ENCODE measurements at regions not wholly inside any gene's neighbourhood (a gene's known extent, or its start where the extent isn't known, plus 50 kb on each side); places are given as distances from the start of the nearest gene placed in this dataset.

DNA sequence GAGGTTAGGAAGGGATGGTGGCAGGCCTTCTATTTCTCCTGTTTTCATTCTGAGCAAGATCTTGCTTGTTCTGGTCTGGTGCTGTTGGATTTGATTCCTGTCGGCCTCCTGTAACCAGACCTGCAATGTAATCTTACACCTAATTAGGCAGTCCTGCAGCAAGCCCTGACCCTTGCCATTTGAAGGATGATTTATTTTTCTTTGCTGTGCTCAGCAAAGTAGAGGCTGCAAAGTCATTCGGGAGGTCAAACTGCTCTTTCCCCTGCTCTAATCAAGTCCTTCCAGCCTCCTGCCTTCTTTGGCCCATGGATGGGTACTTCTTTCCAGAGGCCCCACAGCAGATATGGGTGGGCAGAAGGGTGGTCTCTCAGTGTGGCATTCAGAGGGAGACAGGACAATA is 417.7 kb upstream of the USP24 start:
- TF ChIP-seq POLR2A (IDR thresholded peaks at IDR 0.05) (no peak), POLR2AphosphoS5 (IDR thresholded peaks at IDR 0.05) (no peak)
